HepG2 (cell line): ENCODE measurements at regions not wholly inside any gene's neighbourhood (a gene's known extent, or its start where the extent isn't known, plus 50 kb on each side); places are given as distances from the start of the nearest gene placed in this dataset.

Source experiments
- JUN ChIP-seq: sonication (generic); formaldehyde crosslinking; IDR thresholded peaks from 2 replicates; pipeline ENCODE4 v1.4.0; 2020; ENCODE audit warnings: mild to moderate bottlenecking, missing genetic modification reagents
- MYC ChIP-seq: sonication (generic); formaldehyde crosslinking; IDR thresholded peaks from 2 replicates; pipeline ENCODE4 v1.9.0; 2021; ENCODE audit warnings: missing genetic modification reagents, borderline replicate concordance
- POLR2AphosphoS5 ChIP-seq: IDR thresholded peaks from 2 replicates; pipeline ENCODE4 v1.6.1; 2012; ENCODE audit warnings: low read depth, low read length
- RELA ChIP-seq: sonication (generic); formaldehyde crosslinking; IDR thresholded peaks from 2 replicates; pipeline ENCODE4 v1.4.0; 2020; ENCODE audit warnings: missing genetic modification reagents
- SAP130 ChIP-seq: IDR thresholded peaks from 2 replicates; pipeline ENCODE4 v1.6.1; 2016; ENCODE audit warnings: low read depth
- SUZ12 ChIP-seq: fragments of 150-350 bp; IDR thresholded peaks from 2 replicates; pipeline ENCODE4 v1.6.1; 2014; ENCODE audit warnings: low read depth, low read length
- TCF7 ChIP-seq: sonication (generic); IDR thresholded peaks from 2 replicates; pipeline ENCODE4 v1.6.1; 2016; ENCODE audit warnings: antibody characterized with exemption, low read depth
- ZBTB38 ChIP-seq: sonication (generic); formaldehyde crosslinking; IDR thresholded peaks from 2 replicates; pipeline ENCODE4 v1.5.1; 2020; ENCODE audit warnings: mild to moderate bottlenecking, missing genetic modification reagents
- ZC3H13 ChIP-seq: sonication (generic); formaldehyde crosslinking; IDR thresholded peaks from 2 replicates; pipeline ENCODE4 v1.8.1; 2023; ENCODE audit warnings: mild to moderate bottlenecking, missing genetic modification reagents, moderate library complexity
- ZNF331 ChIP-seq: sonication (generic); formaldehyde crosslinking; IDR thresholded peaks from 2 replicates; pipeline ENCODE4 v1.4.0; 2020; ENCODE audit warnings: missing genetic modification reagents
- TF ChIP-seq, protein P1 (sequence below): IDR thresholded peaks from 2 replicates; pipeline ENCODE4 v1.6.1; 2016; ENCODE audit warnings: low read depth, control low read depth
- TF ChIP-seq, protein P2 (sequence below): sonication (generic); formaldehyde crosslinking; IDR thresholded peaks from 2 replicates; pipeline ENCODE4 v1.5.0; 2020; ENCODE audit warnings: mild to moderate bottlenecking, missing genetic modification reagents, moderate library complexity

DNA sequence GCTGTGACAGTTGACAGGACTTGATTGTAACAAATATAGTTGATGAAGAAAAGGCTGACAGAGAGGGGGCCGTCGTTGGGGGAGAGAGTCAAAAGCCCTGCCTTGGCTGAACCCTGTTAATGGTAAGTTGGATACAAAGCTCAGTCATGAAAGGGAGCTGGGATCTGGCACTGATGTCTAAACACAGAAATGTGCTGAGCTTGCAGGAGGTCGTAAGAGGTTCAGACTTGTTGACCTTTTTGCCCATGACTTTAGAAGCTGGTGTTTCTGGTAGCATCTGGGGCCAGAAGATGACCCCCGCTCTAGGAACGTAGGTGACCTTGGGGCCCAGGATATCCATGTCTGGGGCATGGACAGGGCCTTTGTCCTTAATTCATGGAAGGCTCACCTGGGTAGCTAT is 294.7 kb downstream of the TCF7L2 start:
- no peak for TF ChIP-seq ZBTB38 (CRISPR knock-in tag)
- TF ChIP-seq ZNF331 (CRISPR knock-in tag), result no peak
- no peak for TF ChIP-seq JUN (CRISPR knock-in tag)
- TF ChIP-seq, protein P1, sequence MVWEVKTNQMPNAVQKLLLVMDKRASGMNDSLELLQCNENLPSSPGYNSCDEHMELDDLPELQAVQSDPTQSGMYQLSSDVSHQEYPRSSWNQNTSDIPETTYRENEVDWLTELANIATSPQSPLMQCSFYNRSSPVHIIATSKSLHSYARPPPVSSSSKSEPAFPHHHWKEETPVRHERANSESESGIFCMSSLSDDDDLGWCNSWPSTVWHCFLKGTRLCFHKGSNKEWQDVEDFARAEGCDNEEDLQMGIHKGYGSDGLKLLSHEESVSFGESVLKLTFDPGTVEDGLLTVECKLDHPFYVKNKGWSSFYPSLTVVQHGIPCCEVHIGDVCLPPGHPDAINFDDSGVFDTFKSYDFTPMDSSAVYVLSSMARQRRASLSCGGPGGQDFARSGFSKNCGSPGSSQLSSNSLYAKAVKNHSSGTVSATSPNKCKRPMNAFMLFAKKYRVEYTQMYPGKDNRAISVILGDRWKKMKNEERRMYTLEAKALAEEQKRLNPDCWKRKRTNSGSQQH (CRISPR knock-in tag), result no peak
- TF ChIP-seq, protein P2, sequence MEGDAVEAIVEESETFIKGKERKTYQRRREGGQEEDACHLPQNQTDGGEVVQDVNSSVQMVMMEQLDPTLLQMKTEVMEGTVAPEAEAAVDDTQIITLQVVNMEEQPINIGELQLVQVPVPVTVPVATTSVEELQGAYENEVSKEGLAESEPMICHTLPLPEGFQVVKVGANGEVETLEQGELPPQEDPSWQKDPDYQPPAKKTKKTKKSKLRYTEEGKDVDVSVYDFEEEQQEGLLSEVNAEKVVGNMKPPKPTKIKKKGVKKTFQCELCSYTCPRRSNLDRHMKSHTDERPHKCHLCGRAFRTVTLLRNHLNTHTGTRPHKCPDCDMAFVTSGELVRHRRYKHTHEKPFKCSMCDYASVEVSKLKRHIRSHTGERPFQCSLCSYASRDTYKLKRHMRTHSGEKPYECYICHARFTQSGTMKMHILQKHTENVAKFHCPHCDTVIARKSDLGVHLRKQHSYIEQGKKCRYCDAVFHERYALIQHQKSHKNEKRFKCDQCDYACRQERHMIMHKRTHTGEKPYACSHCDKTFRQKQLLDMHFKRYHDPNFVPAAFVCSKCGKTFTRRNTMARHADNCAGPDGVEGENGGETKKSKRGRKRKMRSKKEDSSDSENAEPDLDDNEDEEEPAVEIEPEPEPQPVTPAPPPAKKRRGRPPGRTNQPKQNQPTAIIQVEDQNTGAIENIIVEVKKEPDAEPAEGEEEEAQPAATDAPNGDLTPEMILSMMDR (CRISPR knock-in tag), result no peak
- TF ChIP-seq SUZ12, result no peak
- no peak for TF ChIP-seq SAP130
- TF ChIP-seq ZC3H13 (CRISPR knock-in tag), result no peak
- no peak for TF ChIP-seq MYC (CRISPR knock-in tag)
- no peak for TF ChIP-seq POLR2AphosphoS5
- TF ChIP-seq TCF7, result no peak
- TF ChIP-seq RELA (CRISPR knock-in tag), result no peak
